DND-41 (cell line): ENCODE measurements at regions not wholly inside any gene's neighbourhood (a gene's known extent, or its start where the extent isn't known, plus 50 kb on each side); places are given as distances from the start of the nearest gene placed in this dataset.
"Not testable (repeated sequence)": the region's sequence is repeated elsewhere in the genome, so short reads cannot be mapped to it uniquely, and the experiment has no call there.

Source experiments
- ATAC-seq: fragments of 200-7000 bp; cut with Tn5 transposase; 3 replicates; pipeline ENCODE4 v1.9.1; 2021; ENCODE audit warnings: low read depth; ENCODE audit not compliant: insufficient read depth
- DNase-seq: peaks from one replicate; pipeline ENCODE4 v3.0.0-alpha.2; 2020
- H2AFZ ChIP-seq: 2 replicates; pipeline ENCODE4 v1.6.0; 2012; ENCODE audit warnings: low read depth, low read length
- H3K27ac ChIP-seq: 2 replicates; pipeline ENCODE4 v1.5.1; 2012; ENCODE audit warnings: low read length, inconsistent platforms
- H3K27me3 ChIP-seq: fragments of 200-600 bp; sonication (generic); 2 replicates; pipeline ENCODE4 v1.6.0; 2012; ENCODE audit warnings: low read length, mild to moderate bottlenecking, inconsistent platforms; ENCODE audit not compliant: insufficient read depth, poor library complexity
- H3K36me3 ChIP-seq: 2 replicates; pipeline ENCODE4 v1.5.1; 2012; ENCODE audit warnings: low read length, inconsistent platforms; ENCODE audit not compliant: insufficient read depth
- H3K4me1 ChIP-seq: 2 replicates; pipeline ENCODE4 v1.5.1; 2012; ENCODE audit warnings: mild to moderate bottlenecking, low read length; ENCODE audit not compliant: insufficient read depth
- H3K4me2 ChIP-seq: 2 replicates; pipeline ENCODE4 v1.6.0; 2012; ENCODE audit warnings: mild to moderate bottlenecking, moderate library complexity, low read length, inconsistent platforms; ENCODE audit not compliant: insufficient read depth
- H3K4me3 ChIP-seq, 2 experiments: fragments of 200-600 bp in 1 of 2; shearing (Covaris generic) in 1 of 2; 2 replicates each; pipeline ENCODE4 v1.5.1; 2012 to 2016; ENCODE audit warnings: inconsistent platforms in 2 of 2, low read length in 2 of 2, mild to moderate bottlenecking in 2 of 2, low read depth in 1 of 2, moderate library complexity in 1 of 2
- H3K79me2 ChIP-seq: 2 replicates; pipeline ENCODE4 v1.6.0; 2012; ENCODE audit warnings: low read length, inconsistent platforms; ENCODE audit not compliant: insufficient read depth
- H3K9ac ChIP-seq: 2 replicates; pipeline ENCODE4 v1.6.0; 2012; ENCODE audit warnings: low read depth, mild to moderate bottlenecking, inconsistent platforms, low read length, moderate library complexity
- H3K9me3 ChIP-seq: 2 replicates; pipeline ENCODE4 v1.5.1; 2012; ENCODE audit warnings: low read length, moderate library complexity, mild to moderate bottlenecking, inconsistent platforms; ENCODE audit not compliant: insufficient read depth, severe bottlenecking
- H4K20me1 ChIP-seq: 2 replicates; pipeline ENCODE4 v1.6.0; 2012; ENCODE audit warnings: low read length; ENCODE audit not compliant: insufficient read depth
- EZH2 ChIP-seq: IDR thresholded peaks from 3 replicates; pipeline ENCODE4 v1.6.1; 2012; ENCODE audit warnings: borderline replicate concordance, low read depth, mild to moderate bottlenecking, moderate library complexity, low read length, inconsistent platforms; ENCODE audit not compliant: severe bottlenecking
- TF ChIP-seq, protein P1 (sequence below): IDR thresholded peaks from 2 replicates; pipeline ENCODE4 v1.5.1; 2012; ENCODE audit warnings: borderline replicate concordance, low read length, moderate library complexity, mild to moderate bottlenecking; ENCODE audit not compliant: poor library complexity, severe bottlenecking; ENCODE audit errors: extremely low read depth

DNA sequence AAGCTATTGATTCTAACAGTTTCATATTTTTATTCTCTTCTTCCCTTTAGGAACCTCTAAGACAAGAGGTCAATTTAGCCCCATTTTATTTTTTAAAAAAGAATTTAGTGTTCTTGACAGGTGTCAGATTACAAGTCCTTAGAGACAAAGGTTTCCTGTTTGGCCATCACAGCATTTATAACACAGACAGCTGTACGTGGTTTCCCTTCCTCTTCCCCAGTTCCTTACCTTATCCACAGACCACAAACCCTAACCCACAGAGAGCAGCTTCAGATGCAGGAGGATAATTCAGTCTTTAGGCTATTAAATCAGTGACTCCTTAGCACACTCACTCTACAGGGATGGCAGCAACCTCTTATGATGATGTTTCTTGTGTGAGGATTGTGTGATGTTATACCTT lies 1210.1 kb downstream of the DIAPH3 start:
- H3K79me2 ChIP-seq, result no peaks in the 10 kb centered on the region
- DNase-seq (peak; percentile 16), ATAC-seq (peak; percentile 95)
- peaks cover 4% of the 10 kb centered on the region; the same call in 1 of the 2 replicates for H3K4me1 ChIP-seq
- no peaks in the 10 kb centered on the region for H3K27me3 ChIP-seq
- no peak overlapping the region for H3K9ac ChIP-seq
- H4K20me1 ChIP-seq, result no peaks in the 10 kb centered on the region
- TF ChIP-seq EZH2, result no peak
- TF ChIP-seq, protein P1, sequence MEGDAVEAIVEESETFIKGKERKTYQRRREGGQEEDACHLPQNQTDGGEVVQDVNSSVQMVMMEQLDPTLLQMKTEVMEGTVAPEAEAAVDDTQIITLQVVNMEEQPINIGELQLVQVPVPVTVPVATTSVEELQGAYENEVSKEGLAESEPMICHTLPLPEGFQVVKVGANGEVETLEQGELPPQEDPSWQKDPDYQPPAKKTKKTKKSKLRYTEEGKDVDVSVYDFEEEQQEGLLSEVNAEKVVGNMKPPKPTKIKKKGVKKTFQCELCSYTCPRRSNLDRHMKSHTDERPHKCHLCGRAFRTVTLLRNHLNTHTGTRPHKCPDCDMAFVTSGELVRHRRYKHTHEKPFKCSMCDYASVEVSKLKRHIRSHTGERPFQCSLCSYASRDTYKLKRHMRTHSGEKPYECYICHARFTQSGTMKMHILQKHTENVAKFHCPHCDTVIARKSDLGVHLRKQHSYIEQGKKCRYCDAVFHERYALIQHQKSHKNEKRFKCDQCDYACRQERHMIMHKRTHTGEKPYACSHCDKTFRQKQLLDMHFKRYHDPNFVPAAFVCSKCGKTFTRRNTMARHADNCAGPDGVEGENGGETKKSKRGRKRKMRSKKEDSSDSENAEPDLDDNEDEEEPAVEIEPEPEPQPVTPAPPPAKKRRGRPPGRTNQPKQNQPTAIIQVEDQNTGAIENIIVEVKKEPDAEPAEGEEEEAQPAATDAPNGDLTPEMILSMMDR, result no peak
- H3K9me3 ChIP-seq, result peaks cover 7% of the 10 kb centered on the region
- no peak overlapping the region for H3K4me3 ChIP-seq
- no peak overlapping the region for H3K27ac ChIP-seq
- H3K4me2 ChIP-seq, result no peak overlapping the region
- no peak overlapping the region for H2AFZ ChIP-seq
- no peaks in the 10 kb centered on the region for H3K36me3 ChIP-seq

DNA sequence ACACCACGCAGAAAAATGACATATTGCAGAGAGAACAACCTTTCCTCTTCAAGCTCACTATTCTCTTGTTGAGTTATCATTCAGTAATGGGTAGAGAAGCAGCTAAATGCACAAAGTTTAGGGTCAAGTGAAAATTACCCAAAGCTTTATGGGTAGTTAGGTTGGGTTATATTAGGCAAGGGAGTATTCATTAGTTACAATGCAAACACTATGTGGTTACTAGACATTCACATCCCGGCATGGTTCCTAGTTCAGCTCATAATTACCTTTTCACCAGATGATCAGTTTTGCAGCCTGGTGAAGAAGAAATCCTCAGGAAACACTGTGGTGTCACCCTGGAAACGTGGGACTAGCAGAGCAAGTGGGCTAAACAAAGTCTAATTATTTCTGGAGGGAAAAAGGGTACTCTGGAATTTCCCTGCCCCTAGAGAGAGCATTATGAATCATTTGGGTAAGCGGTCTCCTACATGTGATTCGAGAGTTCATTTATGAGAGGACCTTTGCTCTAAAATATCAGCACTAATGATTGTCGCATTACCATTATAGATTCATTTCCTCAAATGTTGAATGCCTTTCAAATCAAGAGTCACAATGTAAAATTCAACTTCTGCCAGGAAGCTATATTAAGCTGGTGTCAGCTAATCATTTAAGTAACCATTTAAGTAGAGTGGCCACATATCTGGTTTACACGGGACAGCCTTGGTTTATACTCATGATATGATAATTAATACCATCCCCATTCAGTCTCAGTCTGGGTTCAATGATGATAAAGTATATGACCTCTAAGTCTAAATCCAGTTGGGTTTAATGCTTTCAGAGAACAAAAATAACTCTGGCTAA lies 1208.0 kb downstream of the DIAPH3 start:
- Histone ChIP-seq H3K4me3 (no peak overlapping the region), H3K27ac (no peak overlapping the region), H3K9me3 (no peaks in the 10 kb centered on the region), H3K4me2 (no peak overlapping the region), H3K79me2 (no peaks in the 10 kb centered on the region), H3K36me3 (no peaks in the 10 kb centered on the region), H3K27me3 (no peaks in the 10 kb centered on the region), H4K20me1 (no peaks in the 10 kb centered on the region), H3K9ac (no peak overlapping the region), H3K4me1 (peaks cover 4% of the 10 kb centered on the region; the same call in 1 of the 2 replicates), H2AFZ (no peak overlapping the region)
- DNase-seq, result no peak
- TF ChIP-seq EZH2, result no peak
- TF ChIP-seq, protein P1, result no peak
- ATAC-seq, result no peak

DNA sequence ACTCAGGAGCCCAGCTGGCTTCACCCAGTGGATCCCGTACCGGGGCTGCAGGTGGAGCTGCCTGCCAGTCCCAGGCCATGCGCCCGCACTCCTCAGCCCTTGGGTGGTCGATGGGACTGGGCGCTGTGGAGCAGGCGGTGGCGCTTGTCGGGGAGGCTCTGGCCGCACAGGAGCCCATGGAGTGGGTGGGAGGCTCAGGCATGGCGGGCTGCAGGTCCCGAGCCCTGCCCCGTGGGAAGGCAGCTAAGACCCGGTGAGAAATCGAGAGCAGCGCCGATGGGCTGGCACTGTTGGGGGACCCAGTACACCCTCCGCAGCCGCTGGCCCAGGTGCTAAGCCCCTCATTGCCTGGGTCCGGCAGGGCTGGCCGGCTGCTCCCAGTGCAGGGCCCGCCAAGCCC lies 1205.6 kb downstream of the DIAPH3 start:
- DNase-seq, H3K9me3 ChIP-seq, H3K4me2 ChIP-seq, H3K4me1 ChIP-seq, H3K79me2 ChIP-seq, H3K9ac ChIP-seq, H3K4me3 ChIP-seq, ATAC-seq, H3K27ac ChIP-seq, H3K36me3 ChIP-seq, H2AFZ ChIP-seq, H4K20me1 ChIP-seq, H3K27me3 ChIP-seq: not testable (repeated sequence)

DNA sequence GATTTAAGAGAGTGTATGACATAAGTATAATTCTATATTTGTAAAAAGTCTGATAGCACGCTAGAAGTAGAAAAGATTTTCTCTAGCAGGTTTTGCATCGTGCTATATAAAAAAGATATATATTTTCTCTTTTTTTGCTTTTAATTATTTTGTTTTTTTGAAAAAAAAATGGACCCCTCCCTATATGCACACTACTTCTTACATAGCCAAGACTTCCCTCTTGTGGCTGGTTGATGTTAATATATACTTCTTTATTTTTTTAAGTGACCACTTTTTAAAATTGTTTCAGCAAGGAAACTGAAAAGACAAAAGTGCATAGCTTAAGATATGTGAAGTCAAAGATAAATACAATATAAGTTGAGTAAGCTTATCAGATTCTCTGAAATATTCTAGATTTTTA lies 1202.8 kb downstream of the DIAPH3 start:
- Histone ChIP-seq H3K4me2 (no peak overlapping the region), H3K27me3 (no peaks in the 10 kb centered on the region), H3K9me3 (no peaks in the 10 kb centered on the region), H3K9ac (no peak overlapping the region), H3K36me3 (no peaks in the 10 kb centered on the region), H3K79me2 (no peaks in the 10 kb centered on the region), H3K27ac (no peak overlapping the region), H2AFZ (no peak overlapping the region), H3K4me3 (no peak overlapping the region), H3K4me1 (no peaks in the 10 kb centered on the region), H4K20me1 (no peaks in the 10 kb centered on the region)
- no peak for ATAC-seq
- no peak for DNase-seq
- no peak for TF ChIP-seq EZH2
- TF ChIP-seq, protein P1, result no peak
